ENCODE measurements at regions not wholly inside any gene's neighbourhood (a gene's known extent, or its start where the extent isn't known, plus 50 kb on each side); places are given as distances from the start of the nearest gene placed in this dataset.

DNA sequence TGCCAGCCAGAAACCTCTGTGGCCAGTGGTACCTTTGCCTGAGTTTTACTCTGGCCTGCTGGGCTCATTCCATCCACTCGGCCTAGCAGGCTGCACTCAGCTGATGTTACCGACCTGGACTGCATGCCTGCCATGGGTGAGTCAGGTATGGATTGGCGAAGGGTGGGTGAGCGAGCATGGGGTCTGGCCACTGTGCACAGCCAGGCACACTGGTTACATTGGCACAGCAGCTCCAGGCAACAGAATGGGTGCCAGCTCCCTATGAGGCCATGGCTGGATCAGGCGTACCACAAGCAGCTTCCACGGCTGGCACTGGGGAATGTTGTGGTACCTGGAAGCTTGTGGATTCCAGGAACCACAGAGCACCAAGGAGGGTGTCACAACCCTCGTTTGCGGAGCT, 685.7 kb downstream of the SLC16A7 start:
- TF ChIP-seq, protein P1, sequence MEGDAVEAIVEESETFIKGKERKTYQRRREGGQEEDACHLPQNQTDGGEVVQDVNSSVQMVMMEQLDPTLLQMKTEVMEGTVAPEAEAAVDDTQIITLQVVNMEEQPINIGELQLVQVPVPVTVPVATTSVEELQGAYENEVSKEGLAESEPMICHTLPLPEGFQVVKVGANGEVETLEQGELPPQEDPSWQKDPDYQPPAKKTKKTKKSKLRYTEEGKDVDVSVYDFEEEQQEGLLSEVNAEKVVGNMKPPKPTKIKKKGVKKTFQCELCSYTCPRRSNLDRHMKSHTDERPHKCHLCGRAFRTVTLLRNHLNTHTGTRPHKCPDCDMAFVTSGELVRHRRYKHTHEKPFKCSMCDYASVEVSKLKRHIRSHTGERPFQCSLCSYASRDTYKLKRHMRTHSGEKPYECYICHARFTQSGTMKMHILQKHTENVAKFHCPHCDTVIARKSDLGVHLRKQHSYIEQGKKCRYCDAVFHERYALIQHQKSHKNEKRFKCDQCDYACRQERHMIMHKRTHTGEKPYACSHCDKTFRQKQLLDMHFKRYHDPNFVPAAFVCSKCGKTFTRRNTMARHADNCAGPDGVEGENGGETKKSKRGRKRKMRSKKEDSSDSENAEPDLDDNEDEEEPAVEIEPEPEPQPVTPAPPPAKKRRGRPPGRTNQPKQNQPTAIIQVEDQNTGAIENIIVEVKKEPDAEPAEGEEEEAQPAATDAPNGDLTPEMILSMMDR (conservative IDR thresholded peaks at IDR 0.05; ENCODE audit: control insufficient read depth, insufficient read depth, low read depth, low read length) = no peak
- no peak for DNase-seq (ENCODE audit: low read depth)
- no peak overlapping the region for H3K4me3 ChIP-seq (ENCODE audit: control insufficient read depth, low read depth, low read length)

- no peak overlapping the region for H3K4me3 ChIP-seq (ENCODE audit: control insufficient read depth, low read depth, low read length)
- TF ChIP-seq, protein P1 (conservative IDR thresholded peaks at IDR 0.05; ENCODE audit: control insufficient read depth, insufficient read depth, low read depth, low read length) = no peak
- no peak for DNase-seq (ENCODE audit: low read depth)
Observed at GRCh38 chr12:60290532-60290931, 694.7 kb downstream of the SLC16A7 start.

DNA sequence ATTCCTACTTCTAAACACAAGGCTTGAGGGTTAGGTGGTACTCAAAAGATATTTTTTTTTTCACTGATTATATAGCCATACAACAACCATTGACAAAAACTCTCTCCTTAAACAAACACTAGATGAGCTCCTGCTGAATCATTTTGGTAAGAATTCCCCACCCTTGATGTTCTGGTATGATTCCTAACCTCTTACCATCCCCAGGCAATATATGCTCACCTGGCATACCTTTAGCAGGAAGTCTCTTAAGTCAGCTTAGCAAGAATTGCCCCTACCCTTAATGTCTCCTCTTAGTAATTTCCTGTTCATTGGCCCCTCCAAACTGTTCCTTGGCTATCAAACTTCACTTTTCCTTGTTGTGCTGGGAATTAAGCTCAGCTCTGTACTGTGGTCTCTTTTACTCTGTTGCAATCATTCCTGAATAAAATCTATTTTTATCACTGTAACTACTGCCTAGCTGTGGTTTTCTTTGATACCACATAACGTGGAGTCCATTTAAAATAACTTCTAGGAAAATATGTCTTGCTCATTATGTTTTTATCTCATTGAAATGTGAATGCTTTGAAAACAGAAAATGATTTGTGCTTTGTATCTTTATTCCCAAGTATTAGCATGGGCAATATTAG, 712.6 kb downstream of the SLC16A7 start:
- no peak for DNase-seq (ENCODE audit: low read depth)
- TF ChIP-seq, protein P1 (conservative IDR thresholded peaks at IDR 0.05; ENCODE audit: control insufficient read depth, insufficient read depth, low read depth, low read length) = no peak
- no peak overlapping the region for H3K4me3 ChIP-seq (ENCODE audit: control insufficient read depth, low read depth, low read length)

GRCh38 chr12:60311940-60312339, 716.1 kb downstream of the SLC16A7 start:
- no peak overlapping the region for H3K4me3 ChIP-seq (ENCODE audit: control insufficient read depth, low read depth, low read length)
- DNase-seq (ENCODE audit: low read depth) = no peak
- TF ChIP-seq, protein P1 (conservative IDR thresholded peaks at IDR 0.05; ENCODE audit: control insufficient read depth, insufficient read depth, low read depth, low read length) = no peak

- TF ChIP-seq, protein P1 (conservative IDR thresholded peaks at IDR 0.05; ENCODE audit: control insufficient read depth, insufficient read depth, low read depth, low read length) = no peak
- no peak for DNase-seq (ENCODE audit: low read depth)
- no peak overlapping the region for H3K4me3 ChIP-seq (ENCODE audit: control insufficient read depth, low read depth, low read length)
Observed at GRCh38 chr12:60317361-60317760, 721.5 kb downstream of the SLC16A7 start.

DNA sequence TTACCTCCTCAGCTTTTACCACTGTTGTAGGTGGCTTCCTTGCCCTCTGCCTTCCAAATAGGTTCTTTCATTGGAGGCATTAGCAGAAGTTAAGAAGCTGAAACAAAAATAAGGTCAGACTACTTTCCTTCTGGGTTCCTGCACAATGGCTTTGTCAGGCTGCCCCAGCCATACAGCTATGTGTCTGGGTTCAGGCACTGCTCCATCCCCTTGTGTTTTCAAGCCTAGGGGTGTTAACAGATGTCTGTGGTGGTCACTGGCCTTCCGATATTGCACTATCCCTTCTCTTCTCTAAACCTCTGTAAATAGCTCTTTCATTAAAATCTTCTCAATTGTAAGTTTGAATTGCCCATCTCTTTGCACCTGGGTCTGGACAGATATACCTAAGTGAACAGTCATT, 728.9 kb downstream of the SLC16A7 start:
- TF ChIP-seq, protein P1 (conservative IDR thresholded peaks at IDR 0.05; ENCODE audit: control insufficient read depth, insufficient read depth, low read depth, low read length) = no peak
- no peak for DNase-seq (ENCODE audit: low read depth)
- no peak overlapping the region for H3K4me3 ChIP-seq (ENCODE audit: control insufficient read depth, low read depth, low read length)

DNA sequence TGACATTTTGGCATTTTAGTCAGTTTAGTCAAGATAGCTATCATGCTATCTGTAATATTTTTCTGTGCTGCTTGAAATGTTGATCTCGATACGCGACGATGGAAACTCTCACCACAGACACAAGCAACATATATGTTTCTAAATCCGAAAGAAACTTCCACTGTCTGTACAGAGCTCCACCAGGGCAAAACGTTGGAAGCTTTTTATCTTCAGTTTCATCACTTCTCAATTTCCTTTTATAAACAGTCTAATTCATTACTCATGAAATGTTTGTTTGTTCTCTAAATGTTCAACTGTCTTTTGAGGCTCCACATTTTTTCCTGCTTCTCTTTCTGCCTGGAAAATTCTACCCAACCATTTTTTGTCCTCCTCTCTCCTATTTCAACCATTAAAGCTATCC, 737.6 kb downstream of the SLC16A7 start:
- TF ChIP-seq, protein P1 (conservative IDR thresholded peaks at IDR 0.05; ENCODE audit: control insufficient read depth, insufficient read depth, low read depth, low read length) = no peak
- H3K4me3 ChIP-seq (ENCODE audit: control insufficient read depth, low read depth, low read length) = no peak overlapping the region
- DNase-seq (ENCODE audit: low read depth) = no peak

Data from fibroblast of mammary gland (primary cell).